ENCODE measurements at regions not wholly inside any gene's neighbourhood (a gene's known extent, or its start where the extent isn't known, plus 50 kb on each side); places are given as distances from the start of the nearest gene placed in this dataset.

GRCh38 chr7:91323626-91324158 lies 59.5 kb downstream of the FZD1 start:
- H3K4me2 ChIP-seq, result no peak overlapping the region
- no peaks in the 10 kb centered on the region for H3K9me3 ChIP-seq (replicated peaks in 1 of 11)
- TF ChIP-seq Cebpa-rat (IDR thresholded peaks at IDR 0.05), result no peak
- H3K4me3 ChIP-seq, result no peak overlapping the region
- H3K4me1 ChIP-seq, result peaks cover 0 to 38% (median 5%) of the 10 kb centered on the region in 10 experiments; a peak in 9 of 20 replicates
- no peaks in the 10 kb centered on the region for H3K27me3 ChIP-seq
- H4K20me1 ChIP-seq, result no peaks in the 10 kb centered on the region
- no peak overlapping the region for H3K9ac ChIP-seq
- H3K27ac ChIP-seq, result no peak overlapping the region
- no peaks in the 10 kb centered on the region for H3K36me3 ChIP-seq

DNA sequence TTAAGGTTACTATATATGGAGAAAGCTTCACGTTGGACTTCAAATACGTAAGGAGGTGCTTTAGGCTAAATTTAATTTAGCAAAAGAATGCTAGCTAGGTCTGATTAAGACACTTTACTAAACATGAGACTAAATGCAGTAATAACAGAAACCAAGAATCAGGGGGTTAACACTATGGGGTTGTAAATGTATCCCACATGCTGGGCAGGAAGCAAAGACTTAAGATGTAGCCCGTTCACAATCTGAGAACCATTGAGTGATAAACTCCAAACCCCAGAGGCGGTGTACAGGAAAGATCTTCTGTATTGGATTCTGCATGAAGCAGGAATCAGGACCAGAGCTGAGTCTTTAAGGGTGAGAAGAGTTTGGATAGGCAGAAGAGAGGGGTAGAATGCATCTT lies 60.4 kb downstream of the FZD1 start:
- H3K4me2 ChIP-seq, result peak overlapping the region in 2 of 11 experiments; percentile 63 to 70; a peak in 2 of 22 replicates
- H4K20me1 ChIP-seq, result no peaks in the 10 kb centered on the region
- peaks cover 0 to 38% (median 5%) of the 10 kb centered on the region in 10 experiments; a peak in 9 of 20 replicates for H3K4me1 ChIP-seq
- H3K9ac ChIP-seq, result no peak overlapping the region
- no peak for TF ChIP-seq Cebpa-rat (IDR thresholded peaks at IDR 0.05)
- H3K36me3 ChIP-seq, result no peaks in the 10 kb centered on the region
- no peaks in the 10 kb centered on the region for H3K27me3 ChIP-seq
- no peak overlapping the region for H3K4me3 ChIP-seq
- no peaks in the 10 kb centered on the region for H3K9me3 ChIP-seq (replicated peaks in 1 of 11)
- no peak overlapping the region for H3K27ac ChIP-seq

DNA sequence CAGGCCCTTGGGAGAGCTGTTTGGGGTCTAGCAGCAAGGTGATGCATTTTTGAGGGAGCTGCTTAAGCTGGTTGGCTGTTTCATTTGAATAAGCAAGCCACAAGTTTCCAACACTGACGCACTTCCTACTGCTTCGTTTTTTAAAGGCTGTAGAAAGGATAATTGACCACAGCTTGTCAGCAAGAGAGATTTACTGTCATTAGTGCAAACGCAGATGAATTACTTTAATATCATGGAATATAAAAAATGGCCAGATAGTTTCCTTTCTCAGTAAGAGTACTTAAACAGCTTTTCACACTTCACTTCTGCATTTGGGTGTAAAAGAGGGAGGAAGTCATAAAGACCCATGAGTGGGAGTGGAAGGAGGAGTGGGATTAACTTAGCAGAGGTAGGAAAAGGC lies 61.5 kb downstream of the FZD1 start:
- Histone ChIP-seq H4K20me1 (no peaks in the 10 kb centered on the region), H3K9me3 (replicated peaks in 1 of 11) (no peaks in the 10 kb centered on the region), H3K9ac (no peak overlapping the region), H3K4me3 (no peak overlapping the region), H3K27me3 (no peaks in the 10 kb centered on the region), H3K4me2 (peak overlapping the region in 7 of 11 experiments; percentile 1 to 70 (median 40); a peak in 10 of 22 replicates), H3K27ac (no peak overlapping the region), H3K4me1 (peaks cover 0 to 42% (median 5%) of the 10 kb centered on the region in 10 experiments; a peak in 9 of 20 replicates), H3K36me3 (no peaks in the 10 kb centered on the region)
- no peak for TF ChIP-seq Cebpa-rat (IDR thresholded peaks at IDR 0.05)

DNA sequence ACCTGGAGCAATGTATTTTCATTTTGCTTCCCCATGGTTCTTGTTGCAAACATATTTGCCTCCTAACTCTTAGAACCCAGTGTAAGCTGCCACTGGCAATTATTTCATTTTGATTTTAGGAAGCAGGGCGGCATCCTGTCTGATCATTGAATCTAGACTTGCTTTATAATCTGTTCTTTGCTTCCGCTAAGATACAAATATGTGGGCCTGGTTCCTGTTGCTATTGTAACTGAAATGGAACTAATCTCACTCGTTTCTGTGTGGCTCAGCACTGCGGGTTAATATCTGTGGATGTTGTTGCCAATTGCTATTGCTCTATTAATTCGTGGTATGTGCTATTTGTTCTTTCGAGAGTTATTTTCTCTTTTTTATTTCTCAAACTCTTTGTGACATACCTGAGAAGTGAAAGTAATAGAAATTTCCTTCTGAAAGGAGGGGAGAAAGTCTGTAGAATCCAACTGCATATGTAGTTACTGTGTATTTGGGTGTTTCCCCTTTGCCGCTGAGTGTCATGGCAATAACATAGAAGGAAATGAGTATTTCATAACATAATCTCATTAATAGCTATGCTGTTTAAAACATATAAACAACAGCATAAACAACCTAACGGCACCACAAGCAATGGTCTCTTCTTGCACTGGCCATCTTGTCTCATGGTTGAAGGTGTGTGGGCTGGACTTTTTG lies 62.4 kb downstream of the FZD1 start:
- Histone ChIP-seq H3K9ac (no peak overlapping the region), H3K27ac (peak overlapping the region in 3 of 11 experiments; percentile 35 to 46 (median 37); a peak in 5 of 22 replicates), H3K4me2 (peak overlapping the region in 4 of 11 experiments; percentile 34 to 70 (median 52); a peak in 6 of 22 replicates)

DNA sequence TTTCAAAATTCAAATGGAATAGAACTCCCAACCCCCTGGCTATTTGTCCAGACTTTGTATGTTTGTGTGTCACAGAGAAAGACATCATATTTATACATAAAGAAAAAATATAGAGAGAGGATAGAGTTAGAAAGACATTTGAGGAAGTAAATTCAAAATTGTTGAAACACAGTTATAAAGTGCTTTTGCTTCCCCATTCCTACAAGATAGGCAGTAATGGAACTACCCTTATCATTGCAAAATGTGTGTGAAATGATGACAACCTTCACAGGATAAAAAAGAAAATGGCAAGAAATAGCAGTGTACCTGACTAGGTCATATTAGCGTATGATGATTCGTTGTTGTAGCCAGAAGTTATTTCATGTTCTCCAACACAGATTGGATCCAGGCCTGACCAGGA lies 63.1 kb downstream of the FZD1 start:
- Histone ChIP-seq H3K4me3 (no peak overlapping the region), H3K9ac (no peak overlapping the region), H3K36me3 (no peaks in the 10 kb centered on the region), H3K4me2 (peak overlapping the region in 4 of 11 experiments; percentile 34 to 71 (median 52); a peak in 7 of 22 replicates), H4K20me1 (no peaks in the 10 kb centered on the region), H3K9me3 (replicated peaks in 1 of 11) (no peaks in the 10 kb centered on the region), H3K27me3 (no peaks in the 10 kb centered on the region), H3K4me1 (peaks cover 0 to 49% (median 5%) of the 10 kb centered on the region in 10 experiments; a peak in 9 of 20 replicates), H3K27ac (peak overlapping the region in 3 of 11 experiments; percentile 35 to 47 (median 37); a peak in 5 of 22 replicates)
- TF ChIP-seq Cebpa-rat (IDR thresholded peaks at IDR 0.05), result no peak

More for the DNA sequence above, 62.4 kb downstream of the FZD1 start:
- H3K36me3 ChIP-seq, result no peaks in the 10 kb centered on the region
- no peak for TF ChIP-seq Cebpa-rat (IDR thresholded peaks at IDR 0.05)
- no peaks in the 10 kb centered on the region for H3K9me3 ChIP-seq (replicated peaks in 1 of 11)
- H4K20me1 ChIP-seq, result no peaks in the 10 kb centered on the region
- H3K4me1 ChIP-seq, result peaks cover 0 to 49% (median 5%) of the 10 kb centered on the region in 10 experiments; a peak in 9 of 20 replicates
- no peaks in the 10 kb centered on the region for H3K27me3 ChIP-seq
- H3K4me3 ChIP-seq, result no peak overlapping the region

DNA sequence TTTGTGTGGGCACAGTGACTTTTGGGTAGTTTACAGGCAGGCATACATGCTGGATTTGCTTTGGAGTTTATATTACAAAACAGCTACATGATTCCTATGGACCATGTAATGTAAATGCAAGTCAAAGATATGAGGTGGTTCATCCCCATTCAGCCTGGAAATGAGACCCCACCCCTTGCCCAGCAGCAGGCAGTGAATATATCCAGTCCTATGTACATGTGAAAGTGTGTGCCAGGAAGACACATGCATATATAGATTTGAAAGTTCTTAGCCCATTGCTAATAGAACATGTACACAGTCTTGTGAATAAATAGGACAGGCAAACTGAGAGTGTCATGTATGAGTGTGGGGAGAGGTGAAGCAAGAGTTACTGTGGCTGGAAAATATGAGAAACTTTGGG lies 65.3 kb downstream of the FZD1 start:
- H3K4me3 ChIP-seq, result no peak overlapping the region
- H4K20me1 ChIP-seq, result no peaks in the 10 kb centered on the region
- no peak overlapping the region for H3K27ac ChIP-seq
- no peaks in the 10 kb centered on the region for H3K36me3 ChIP-seq
- H3K4me2 ChIP-seq, result no peak overlapping the region
- TF ChIP-seq Cebpa-rat (IDR thresholded peaks at IDR 0.05), result no peak
- H3K9me3 ChIP-seq (replicated peaks in 1 of 11), result no peaks in the 10 kb centered on the region
- H3K9ac ChIP-seq, result no peak overlapping the region
- peaks cover 0 to 49% (median 5%) of the 10 kb centered on the region in 10 experiments; a peak in 9 of 20 replicates for H3K4me1 ChIP-seq
- H3K27me3 ChIP-seq, result no peaks in the 10 kb centered on the region

DNA sequence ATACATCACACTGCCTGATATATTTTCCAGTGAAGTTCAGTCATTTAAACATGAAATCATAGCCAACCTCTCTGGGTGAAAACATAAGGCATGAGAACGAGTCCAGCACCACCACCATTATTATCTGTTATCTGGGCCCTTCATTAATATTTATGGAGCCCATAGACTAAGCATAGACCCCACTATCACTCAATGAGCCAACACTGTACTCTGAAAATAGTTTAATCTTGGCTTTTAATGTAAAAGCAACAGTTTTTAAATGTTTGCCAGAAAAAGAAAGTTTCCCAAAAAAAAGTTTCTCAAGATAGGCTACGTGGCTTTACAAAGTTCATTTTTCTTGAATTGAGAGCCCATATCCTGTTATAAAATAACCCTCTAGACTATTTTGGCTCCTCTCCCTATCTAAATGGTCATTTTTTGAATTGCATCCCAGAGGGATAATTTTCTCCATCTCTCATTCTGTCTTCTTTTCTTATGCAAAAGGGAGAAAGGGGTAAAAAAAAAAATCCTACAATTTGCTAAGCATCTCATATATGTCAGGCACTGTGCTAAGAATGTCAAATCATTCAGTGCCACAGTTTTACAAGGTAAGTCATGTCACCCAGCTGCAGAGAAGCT lies 66.1 kb downstream of the FZD1 start:
- Histone ChIP-seq H4K20me1 (no peaks in the 10 kb centered on the region), H3K4me2 (no peak overlapping the region), H3K27me3 (no peaks in the 10 kb centered on the region), H3K9ac (no peak overlapping the region), H3K36me3 (no peaks in the 10 kb centered on the region), H3K4me1 (peaks cover 0 to 43% (median 5%) of the 10 kb centered on the region in 10 experiments; a peak in 9 of 20 replicates), H3K9me3 (replicated peaks in 1 of 11) (no peaks in the 10 kb centered on the region), H3K4me3 (no peak overlapping the region), H3K27ac (no peak overlapping the region)
- TF ChIP-seq Cebpa-rat (IDR thresholded peaks at IDR 0.05), result no peak

DNA sequence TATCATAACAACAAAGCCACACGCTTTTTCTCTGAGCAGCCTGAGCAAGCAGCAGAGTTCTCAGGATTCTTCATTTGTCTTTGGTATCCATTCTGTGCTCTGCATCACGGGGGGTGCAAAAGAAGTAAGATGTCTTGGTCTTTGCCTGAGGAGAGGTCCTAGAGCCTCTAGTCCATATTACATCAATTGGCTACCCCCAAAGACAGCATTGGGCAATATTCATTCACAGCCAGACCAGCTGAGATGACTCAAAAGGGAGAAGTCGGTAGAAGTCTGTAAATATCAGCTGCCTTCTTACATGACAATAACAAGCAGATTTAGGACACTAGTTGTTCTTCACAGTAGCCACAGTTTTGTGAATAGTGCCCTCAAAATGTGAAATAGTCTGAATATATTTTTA lies 66.6 kb downstream of the FZD1 start:
- H3K27ac ChIP-seq, result no peak overlapping the region
- H3K4me2 ChIP-seq, result peak overlapping the region in 1 of 11 experiments; percentile 12; a peak in 1 of 22 replicates
- peaks cover 0 to 38% (median 3%) of the 10 kb centered on the region in 10 experiments; a peak in 9 of 20 replicates for H3K4me1 ChIP-seq
- no peak overlapping the region for H3K9ac ChIP-seq
- H3K4me3 ChIP-seq, result no peak overlapping the region
- TF ChIP-seq Cebpa-rat (IDR thresholded peaks at IDR 0.05), result no peak
- H3K36me3 ChIP-seq, result no peaks in the 10 kb centered on the region
- H3K9me3 ChIP-seq (replicated peaks in 1 of 11), result no peaks in the 10 kb centered on the region
- H4K20me1 ChIP-seq, result no peaks in the 10 kb centered on the region
- H3K27me3 ChIP-seq, result no peaks in the 10 kb centered on the region

GRCh38 chr7:91336106-91336505 lies 71.9 kb downstream of the FZD1 start:
- Histone ChIP-seq H3K9me3 (replicated peaks in 1 of 11) (peaks cover 0 to 7% (median 0%) of the 10 kb centered on the region in 11 experiments; a peak in 2 of 22 replicates), H3K4me1 (peaks cover 0 to 14% (median 0%) of the 10 kb centered on the region in 10 experiments; a peak in 5 of 20 replicates), H3K36me3 (no peaks in the 10 kb centered on the region), H3K4me2 (no peak overlapping the region), H3K9ac (no peak overlapping the region), H3K27me3 (no peaks in the 10 kb centered on the region), H3K4me3 (no peak overlapping the region), H4K20me1 (no peaks in the 10 kb centered on the region), H3K27ac (no peak overlapping the region)
- no peak for TF ChIP-seq Cebpa-rat (IDR thresholded peaks at IDR 0.05)

Measured in BLaER1 treated with 17β-estradiol and CSF1 and Interleukin-3, amounts not matched to agents 10 nM and 100 nM (cell line).